ENCODE measurements at regions not wholly inside any gene's neighbourhood (a gene's known extent, or its start where the extent isn't known, plus 50 kb on each side); places are given as distances from the start of the nearest gene placed in this dataset.

DNA sequence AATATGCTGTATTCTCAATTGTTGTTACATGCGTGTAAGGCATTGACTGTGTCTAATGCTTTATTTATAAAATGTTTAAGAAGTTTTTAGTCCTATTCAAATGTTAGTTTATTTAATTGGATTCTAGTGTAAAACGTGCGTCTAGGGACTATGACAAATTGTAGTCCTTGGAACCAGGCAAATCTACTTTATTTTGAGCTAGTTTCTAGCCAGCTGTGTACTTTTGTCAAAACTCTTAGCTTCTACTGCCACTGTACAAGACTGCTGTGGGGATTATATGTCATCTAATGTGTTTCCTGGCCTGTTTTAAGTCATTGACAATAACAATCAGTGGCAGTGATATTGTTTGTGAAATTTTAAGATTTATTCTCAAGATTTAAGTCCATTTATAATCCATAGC is 220.5 kb upstream of the SEMA3D start:
- Mint-ChIP-seq H3K36me3 (ENCODE audit: low read depth) (no peaks in the 10 kb centered on the region), H3K27me3 (ENCODE audit: insufficient read depth) (no peaks in the 10 kb centered on the region; the same call in 1 of the 2 replicates), H3K9me3 (no peaks in the 10 kb centered on the region), H3K27ac (no peak overlapping the region), H3K4me3 (no peak overlapping the region), H3K4me1 (ENCODE audit: low read depth) (no peaks in the 10 kb centered on the region)
- TF ChIP-seq, protein P1, sequence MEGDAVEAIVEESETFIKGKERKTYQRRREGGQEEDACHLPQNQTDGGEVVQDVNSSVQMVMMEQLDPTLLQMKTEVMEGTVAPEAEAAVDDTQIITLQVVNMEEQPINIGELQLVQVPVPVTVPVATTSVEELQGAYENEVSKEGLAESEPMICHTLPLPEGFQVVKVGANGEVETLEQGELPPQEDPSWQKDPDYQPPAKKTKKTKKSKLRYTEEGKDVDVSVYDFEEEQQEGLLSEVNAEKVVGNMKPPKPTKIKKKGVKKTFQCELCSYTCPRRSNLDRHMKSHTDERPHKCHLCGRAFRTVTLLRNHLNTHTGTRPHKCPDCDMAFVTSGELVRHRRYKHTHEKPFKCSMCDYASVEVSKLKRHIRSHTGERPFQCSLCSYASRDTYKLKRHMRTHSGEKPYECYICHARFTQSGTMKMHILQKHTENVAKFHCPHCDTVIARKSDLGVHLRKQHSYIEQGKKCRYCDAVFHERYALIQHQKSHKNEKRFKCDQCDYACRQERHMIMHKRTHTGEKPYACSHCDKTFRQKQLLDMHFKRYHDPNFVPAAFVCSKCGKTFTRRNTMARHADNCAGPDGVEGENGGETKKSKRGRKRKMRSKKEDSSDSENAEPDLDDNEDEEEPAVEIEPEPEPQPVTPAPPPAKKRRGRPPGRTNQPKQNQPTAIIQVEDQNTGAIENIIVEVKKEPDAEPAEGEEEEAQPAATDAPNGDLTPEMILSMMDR (IDR thresholded peaks at IDR 0.05), result no peak
- DNase-seq, result no peak

- no peak overlapping the region for H3K27ac Mint-ChIP-seq
These were observed 218.4 kb upstream of the SEMA3D start for GRCh38 chr7:85405016-85405902.

DNA sequence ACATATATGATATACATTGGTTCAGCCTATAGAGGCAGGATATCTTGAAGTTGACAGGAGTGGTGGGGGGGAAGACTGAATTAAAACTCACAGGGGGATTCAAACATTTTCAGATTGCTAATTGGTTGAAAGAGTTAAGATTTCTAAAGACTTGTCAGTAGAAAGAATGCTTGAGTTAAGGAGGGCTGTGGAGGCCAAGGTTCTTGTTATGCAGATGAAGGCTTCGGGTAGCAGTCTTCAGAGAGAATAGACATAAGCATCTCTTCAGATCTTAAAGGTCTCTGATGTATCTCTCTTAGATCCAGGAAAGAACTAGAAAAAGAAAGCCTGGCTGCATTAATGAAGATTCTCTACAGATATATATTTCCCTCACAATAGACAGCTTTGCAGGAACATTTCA is 209.8 kb upstream of the SEMA3D start:
- H3K4me1 Mint-ChIP-seq (ENCODE audit: low read depth), result no peaks in the 10 kb centered on the region
- TF ChIP-seq, protein P1 (IDR thresholded peaks at IDR 0.05), result no peak
- no peaks in the 10 kb centered on the region for H3K9me3 Mint-ChIP-seq
- no peak overlapping the region for H3K4me3 Mint-ChIP-seq
- no peaks in the 10 kb centered on the region for H3K27me3 Mint-ChIP-seq (ENCODE audit: insufficient read depth)
- H3K36me3 Mint-ChIP-seq (ENCODE audit: low read depth), result no peaks in the 10 kb centered on the region
- no peak overlapping the region for H3K27ac Mint-ChIP-seq
- DNase-seq, result no peak

More at GRCh38 chr7:85405016-85405902, 218.4 kb upstream of the SEMA3D start:
- DNase-seq, result no peak
- TF ChIP-seq, protein P1 (IDR thresholded peaks at IDR 0.05), result no peak
- Mint-ChIP-seq H3K36me3 (ENCODE audit: low read depth) (no peaks in the 10 kb centered on the region), H3K27me3 (ENCODE audit: insufficient read depth) (no peaks in the 10 kb centered on the region; the same call in 1 of the 2 replicates), H3K4me3 (no peak overlapping the region), H3K4me1 (ENCODE audit: low read depth) (no peaks in the 10 kb centered on the region), H3K9me3 (no peaks in the 10 kb centered on the region)

- TF ChIP-seq, protein P1 (IDR thresholded peaks at IDR 0.05), result no peak
- Mint-ChIP-seq H3K27ac (no peak overlapping the region), H3K4me3 (no peak overlapping the region), H3K4me1 (ENCODE audit: low read depth) (no peaks in the 10 kb centered on the region), H3K36me3 (ENCODE audit: low read depth) (no peaks in the 10 kb centered on the region), H3K27me3 (ENCODE audit: insufficient read depth) (no peaks in the 10 kb centered on the region), H3K9me3 (no peaks in the 10 kb centered on the region)
- no peak for DNase-seq
These were observed 205.9 kb upstream of the SEMA3D start for GRCh38 chr7:85392789-85393188.

GRCh38 chr7:85392326-85392725 is 205.5 kb upstream of the SEMA3D start:
- Mint-ChIP-seq H3K27me3 (ENCODE audit: insufficient read depth) (no peaks in the 10 kb centered on the region), H3K4me3 (no peak overlapping the region), H3K9me3 (no peaks in the 10 kb centered on the region), H3K27ac (no peak overlapping the region), H3K36me3 (ENCODE audit: low read depth) (no peaks in the 10 kb centered on the region), H3K4me1 (ENCODE audit: low read depth) (no peaks in the 10 kb centered on the region)
- DNase-seq, result no peak
- TF ChIP-seq, protein P1 (IDR thresholded peaks at IDR 0.05), result no peak
